IMR-90 (cell line): ENCODE measurements at regions not wholly inside any gene's neighbourhood (a gene's known extent, or its start where the extent isn't known, plus 50 kb on each side); places are given as distances from the start of the nearest gene placed in this dataset.

Experiments used
- ATAC-seq: fragments of 200-7000 bp; cut with Tn5 transposase; 2 replicates; pipeline ENCODE4 v1.9.1; 2020; ENCODE audit warnings: low read depth, mild to moderate bottlenecking, moderate library complexity
- BruUV-seq: library from RNA; stranded (reverse); fragments of 400-500 nt; replicated peaks from 2 replicates; lab custom pipeline; 2021; lab: Mats Ljungman, UMichigan
- CTCF ChIA-PET: fragments of 300-600 bp; formaldehyde crosslinking; extraction: SDS; loops from one replicate; lab custom pipeline; 2021; ENCODE audit warnings: antibody characterized with exemption; lab: Yijun Ruan, JAX
- POLR2A ChIA-PET: fragments of 300-600 bp; sonication (Branson Sonifier 250); formaldehyde crosslinking; loops from one replicate; lab custom pipeline; 2022; ENCODE audit warnings: antibody characterized with exemption; ENCODE audit not compliant: unreplicated experiment; lab: Charles Lee
- DNase-seq: peaks from one replicate; pipeline ENCODE4 v3.0.0; 2013
- H2AFZ ChIP-seq: replicated peaks from 2 replicates; pipeline ENCODE3; 2013; ENCODE audit warnings: low read length, mild to moderate bottlenecking; ENCODE audit not compliant: poor library complexity
- H2AK5ac ChIP-seq: 2 replicates; pipeline ENCODE4 v1.6.1; 2013; ENCODE audit warnings: low read depth, low read length, inconsistent platforms
- H2AK9ac ChIP-seq: replicated peaks from 2 replicates; pipeline ENCODE3; 2013; ENCODE audit warnings: mild to moderate bottlenecking, low read depth, low read length, moderate library complexity; ENCODE audit not compliant: poor library complexity
- H2BK120ac ChIP-seq: 2 replicates; pipeline ENCODE4 v1.6.1; 2013; ENCODE audit warnings: low read depth, low read length, inconsistent platforms
- H2BK15ac ChIP-seq: 3 replicates; pipeline ENCODE4 v1.6.1; 2013; ENCODE audit warnings: low read depth, low read length, inconsistent platforms
- H2BK20ac ChIP-seq: 2 replicates; pipeline ENCODE4 v1.6.1; 2013; ENCODE audit warnings: low read depth, mild to moderate bottlenecking, inconsistent platforms, low read length, moderate library complexity
- H2BK5ac ChIP-seq: 2 replicates; pipeline ENCODE4 v1.6.1; 2013; ENCODE audit warnings: mild to moderate bottlenecking, low read depth, low read length, inconsistent platforms; ENCODE audit not compliant: poor library complexity, severe bottlenecking
- H3K14ac ChIP-seq: replicated peaks from 2 replicates; pipeline ENCODE4 v1.6.1; 2013; ENCODE audit warnings: low read depth, low read length, inconsistent platforms
- H3K18ac ChIP-seq: 2 replicates; pipeline ENCODE4 v1.6.1; 2013; ENCODE audit warnings: low read depth, low read length, control low read depth
- H3K23ac ChIP-seq: 2 replicates; pipeline ENCODE4 v1.6.1; 2013; ENCODE audit warnings: low read depth, low read length, inconsistent platforms
- H3K27ac ChIP-seq: 2 replicates; pipeline ENCODE4 v1.5.1; 2013; ENCODE audit warnings: mild to moderate bottlenecking, control low read depth, low read length; ENCODE audit not compliant: insufficient read depth
- H3K27me3 ChIP-seq: 2 replicates; pipeline ENCODE4 v1.6.1; 2013; ENCODE audit warnings: low read length; ENCODE audit not compliant: control insufficient read depth, insufficient read depth
- H3K36me3 ChIP-seq: 2 replicates; pipeline ENCODE4 v1.6.1; 2013; ENCODE audit warnings: low read length, mixed read lengths; ENCODE audit not compliant: control insufficient read depth, insufficient read depth
- H3K4ac ChIP-seq: 2 replicates; pipeline ENCODE4 v1.6.1; 2013; ENCODE audit warnings: low read depth, low read length, inconsistent platforms
- H3K4me1 ChIP-seq: 2 replicates; pipeline ENCODE4 v1.6.1; 2013; ENCODE audit warnings: low read length, mixed read lengths; ENCODE audit not compliant: control insufficient read depth, insufficient read depth
- H3K4me2 ChIP-seq: 2 replicates; pipeline ENCODE4 v1.6.1; 2013; ENCODE audit warnings: low read depth, mild to moderate bottlenecking, control low read depth, low read length, moderate library complexity
- H3K4me3 ChIP-seq: 2 replicates; pipeline ENCODE4 v1.5.1; 2013; ENCODE audit warnings: low read depth, mild to moderate bottlenecking, control low read depth, low read length, moderate library complexity; ENCODE audit not compliant: insufficient read depth
- H3K56ac ChIP-seq: 2 replicates; pipeline ENCODE4 v1.6.1; 2013; ENCODE audit warnings: low read length, inconsistent platforms; ENCODE audit not compliant: insufficient read depth; ENCODE audit errors: extremely low read depth
- H3K79me1 ChIP-seq, 2 experiments: 2 replicates each; pipeline ENCODE4 v1.6.1; 2013; ENCODE audit warnings: low read length in 2 of 2, inconsistent platforms in 1 of 2, low read depth in 1 of 2
- H3K9ac ChIP-seq: 2 replicates; pipeline ENCODE4 v1.6.1; 2013; ENCODE audit warnings: low read depth, low read length, control low read depth
- H3K9me1 ChIP-seq: 2 replicates; pipeline ENCODE4 v1.6.1; 2013; ENCODE audit warnings: low read length, inconsistent platforms; ENCODE audit not compliant: insufficient read depth
- H3K9me3 ChIP-seq: 2 replicates; pipeline ENCODE4 v1.6.1; 2013; ENCODE audit warnings: low read length; ENCODE audit not compliant: control insufficient read depth, insufficient read depth
- H4K20me1 ChIP-seq: 2 replicates; pipeline ENCODE4 v1.6.1; 2013; ENCODE audit warnings: low read length, inconsistent platforms; ENCODE audit not compliant: insufficient read depth
- H4K5ac ChIP-seq: 2 replicates; pipeline ENCODE4 v1.6.1; 2013; ENCODE audit warnings: mild to moderate bottlenecking, low read depth, low read length, control low read depth
- H4K8ac ChIP-seq, 2 experiments: 2 replicates each; pipeline ENCODE4 v1.6.1; 2013; ENCODE audit warnings: low read depth in 2 of 2, low read length in 2 of 2, control low read depth in 1 of 2, inconsistent platforms in 1 of 2
- H4K91ac ChIP-seq: 2 replicates; pipeline ENCODE4 v1.6.1; 2013; ENCODE audit warnings: low read depth, low read length, inconsistent platforms; ENCODE audit not compliant: insufficient read depth
- BHLHE40 ChIP-seq: fragments of 150-350 bp; IDR thresholded peaks from 2 replicates; pipeline ENCODE4 v1.6.1; 2016; ENCODE audit warnings: mild to moderate bottlenecking, low read depth, low read length
- CEBPB ChIP-seq: IDR thresholded peaks from 2 replicates; pipeline ENCODE4 v1.6.1; 2012; ENCODE audit warnings: low read depth, low read length, improper control_type of control experiment
- CHD1 ChIP-seq: IDR thresholded peaks from 2 replicates; pipeline ENCODE4 v1.6.1; 2012; ENCODE audit warnings: low read depth, low read length, improper control_type of control experiment
- FOS ChIP-seq: fragments of 150-350 bp; IDR thresholded peaks from 2 replicates; pipeline ENCODE4 v1.6.1; 2016; ENCODE audit warnings: low read depth, low read length
- MAFK ChIP-seq: IDR thresholded peaks from 2 replicates; pipeline ENCODE4 v1.6.1; 2012; ENCODE audit warnings: low read depth, low read length, improper control_type of control experiment
- MAZ ChIP-seq: IDR thresholded peaks from 2 replicates; pipeline ENCODE4 v1.6.1; 2012; ENCODE audit warnings: low read depth, mild to moderate bottlenecking, low read length, improper control_type of control experiment, moderate library complexity, borderline replicate concordance
- MXI1 ChIP-seq: IDR thresholded peaks from 2 replicates; pipeline ENCODE4 v1.6.1; 2012; ENCODE audit warnings: low read depth, mild to moderate bottlenecking, low read length, moderate library complexity, borderline replicate concordance
- NFE2L2 ChIP-seq: fragments of 150-350 bp; IDR thresholded peaks from 2 replicates; pipeline ENCODE4 v1.6.1; 2016; ENCODE audit warnings: low read depth, mild to moderate bottlenecking, low read length
- POLR2A ChIP-seq: IDR thresholded peaks from 2 replicates; pipeline ENCODE4 v1.6.1; 2012; ENCODE audit warnings: mild to moderate bottlenecking, low read depth, low read length
- RAD21 ChIP-seq: IDR thresholded peaks from 2 replicates; pipeline ENCODE4 v1.6.1; 2012; ENCODE audit warnings: low read length, improper control_type of control experiment
- RCOR1 ChIP-seq: IDR thresholded peaks from 2 replicates; pipeline ENCODE4 v1.6.1; 2012; ENCODE audit warnings: mild to moderate bottlenecking, low read length, improper control_type of control experiment; ENCODE audit not compliant: insufficient replicate concordance
- RFX5 ChIP-seq: IDR thresholded peaks from 2 replicates; pipeline ENCODE4 v1.8.0; 2012; ENCODE audit warnings: low read depth, mild to moderate bottlenecking, low read length, moderate library complexity
- SMC3 ChIP-seq: fragments of 150-350 bp; IDR thresholded peaks from 2 replicates; pipeline ENCODE4 v1.6.1; 2016; ENCODE audit warnings: low read depth, mild to moderate bottlenecking, antibody characterized with exemption, low read length, moderate library complexity
- WGBS, 2 experiments: methylation state at CpG; one replicate each; pipeline versions ENCODE4 v1.1.5 to v1.1.7; 2013; ENCODE audit warnings: missing lambda C conversion rate in 2 of 2; ENCODE audit not compliant: insufficient read length in 1 of 2; ENCODE audit errors: extremely low coverage in 2 of 2; 5-methylcytosine and 5-hydroxymethylcytosine counted together
- dilution Hi-C: fragments of 300-500 bp; cut with HindIII; formaldehyde crosslinking; loops from one replicate; pipeline ENCODE4 v1.14.3; 2018; ENCODE audit warnings: low sequenced_read_pairs; ENCODE audit not compliant: unreplicated experiment
- in situ Hi-C: fragments of 300-500 bp; cut with MboI; formaldehyde crosslinking; loops from 3 replicates; pipeline ENCODE4 v1.14.3; 2019; ENCODE audit warnings: low sequenced_read_pairs, inconsistent platforms, mixed read lengths
- intact Hi-C: fragments of 100-400 bp; cut with micrococcal nuclease; formaldehyde crosslinking; loops from 2 replicates; pipeline ENCODE4 v1.10.0; 2022
- TF ChIP-seq, protein P1 (sequence below): fragments of 150-350 bp; IDR thresholded peaks from 2 replicates; pipeline ENCODE4 v1.6.1; 2016; ENCODE audit warnings: low read depth, mild to moderate bottlenecking, low read length, moderate library complexity, borderline replicate concordance
- TF ChIP-seq, protein P2 (sequence below): fragments of 150-350 bp; IDR thresholded peaks from 2 replicates; pipeline ENCODE4 v1.6.1; 2017; ENCODE audit warnings: mild to moderate bottlenecking, antibody characterized with exemption, low read length, low read depth
- TF ChIP-seq, protein P3 (sequence below): conservative IDR thresholded peaks from 2 replicates; pipeline ENCODE4 v1.5.1; 2012; ENCODE audit warnings: mild to moderate bottlenecking, low read depth, low read length, improper control_type of control experiment

DNA sequence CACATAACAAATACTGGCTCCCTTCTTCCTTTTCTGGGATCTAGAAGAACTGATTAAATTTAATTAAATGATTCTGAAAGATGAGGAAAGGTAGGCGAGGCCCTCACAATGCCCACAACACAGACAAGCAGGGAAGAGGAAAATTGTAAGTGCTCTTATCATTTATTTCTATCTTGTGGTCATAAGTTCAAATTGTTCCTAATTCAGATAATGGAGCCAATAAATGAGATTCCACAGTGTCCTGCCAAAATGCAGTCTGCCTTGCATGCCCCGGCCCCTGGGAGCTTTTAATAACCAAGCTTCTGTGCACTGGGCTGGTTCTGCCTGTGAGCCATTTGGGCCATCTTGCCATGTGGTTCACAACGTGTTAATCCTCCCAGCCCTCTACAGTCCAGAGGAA lies 97.0 kb downstream of the CMC2 start:
- no peaks in the 10 kb centered on the region for H4K20me1 ChIP-seq
- ATAC-seq = no peak

More for the DNA sequence above, 97.0 kb downstream of the CMC2 start:
- H3K79me1 ChIP-seq = no peaks in the 10 kb centered on the region
- peaks cover 4% of the 10 kb centered on the region; the same call in 1 of the 2 replicates for H3K9me3 ChIP-seq
- H3K4ac ChIP-seq = no peak overlapping the region
- H3K9ac ChIP-seq = no peak overlapping the region
- no peak overlapping the region for H4K5ac ChIP-seq
- H2BK120ac ChIP-seq = no peak overlapping the region
- H3K4me1 ChIP-seq = no peaks in the 10 kb centered on the region
- H2BK5ac ChIP-seq = no peak overlapping the region
- no peak overlapping the region for H3K23ac ChIP-seq
- intact Hi-C loops (no loop called here), dilution Hi-C loops (no loop called here), in situ Hi-C loops (no loop called here)
- H2AK5ac ChIP-seq = no peak overlapping the region
- H4K8ac ChIP-seq = no peak overlapping the region
- H2BK20ac ChIP-seq = no peak overlapping the region
- TF ChIP-seq BHLHE40 (no peak), RAD21 (no peak), CEBPB (no peak), RCOR1 (no peak), CHD1 (no peak), RFX5 (no peak), MAFK (no peak), SMC3 (no peak), FOS (no peak), MAZ (no peak), NFE2L2 (no peak), MXI1 (no peak), POLR2A (no peak)
- TF ChIP-seq, protein P1, sequence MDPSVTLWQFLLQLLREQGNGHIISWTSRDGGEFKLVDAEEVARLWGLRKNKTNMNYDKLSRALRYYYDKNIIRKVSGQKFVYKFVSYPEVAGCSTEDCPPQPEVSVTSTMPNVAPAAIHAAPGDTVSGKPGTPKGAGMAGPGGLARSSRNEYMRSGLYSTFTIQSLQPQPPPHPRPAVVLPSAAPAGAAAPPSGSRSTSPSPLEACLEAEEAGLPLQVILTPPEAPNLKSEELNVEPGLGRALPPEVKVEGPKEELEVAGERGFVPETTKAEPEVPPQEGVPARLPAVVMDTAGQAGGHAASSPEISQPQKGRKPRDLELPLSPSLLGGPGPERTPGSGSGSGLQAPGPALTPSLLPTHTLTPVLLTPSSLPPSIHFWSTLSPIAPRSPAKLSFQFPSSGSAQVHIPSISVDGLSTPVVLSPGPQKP = no peak
- TF ChIP-seq, protein P2, sequence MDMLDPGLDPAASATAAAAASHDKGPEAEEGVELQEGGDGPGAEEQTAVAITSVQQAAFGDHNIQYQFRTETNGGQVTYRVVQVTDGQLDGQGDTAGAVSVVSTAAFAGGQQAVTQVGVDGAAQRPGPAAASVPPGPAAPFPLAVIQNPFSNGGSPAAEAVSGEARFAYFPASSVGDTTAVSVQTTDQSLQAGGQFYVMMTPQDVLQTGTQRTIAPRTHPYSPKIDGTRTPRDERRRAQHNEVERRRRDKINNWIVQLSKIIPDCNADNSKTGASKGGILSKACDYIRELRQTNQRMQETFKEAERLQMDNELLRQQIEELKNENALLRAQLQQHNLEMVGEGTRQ = no peak
- TF ChIP-seq, protein P3, sequence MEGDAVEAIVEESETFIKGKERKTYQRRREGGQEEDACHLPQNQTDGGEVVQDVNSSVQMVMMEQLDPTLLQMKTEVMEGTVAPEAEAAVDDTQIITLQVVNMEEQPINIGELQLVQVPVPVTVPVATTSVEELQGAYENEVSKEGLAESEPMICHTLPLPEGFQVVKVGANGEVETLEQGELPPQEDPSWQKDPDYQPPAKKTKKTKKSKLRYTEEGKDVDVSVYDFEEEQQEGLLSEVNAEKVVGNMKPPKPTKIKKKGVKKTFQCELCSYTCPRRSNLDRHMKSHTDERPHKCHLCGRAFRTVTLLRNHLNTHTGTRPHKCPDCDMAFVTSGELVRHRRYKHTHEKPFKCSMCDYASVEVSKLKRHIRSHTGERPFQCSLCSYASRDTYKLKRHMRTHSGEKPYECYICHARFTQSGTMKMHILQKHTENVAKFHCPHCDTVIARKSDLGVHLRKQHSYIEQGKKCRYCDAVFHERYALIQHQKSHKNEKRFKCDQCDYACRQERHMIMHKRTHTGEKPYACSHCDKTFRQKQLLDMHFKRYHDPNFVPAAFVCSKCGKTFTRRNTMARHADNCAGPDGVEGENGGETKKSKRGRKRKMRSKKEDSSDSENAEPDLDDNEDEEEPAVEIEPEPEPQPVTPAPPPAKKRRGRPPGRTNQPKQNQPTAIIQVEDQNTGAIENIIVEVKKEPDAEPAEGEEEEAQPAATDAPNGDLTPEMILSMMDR = no peak
- CTCF ChIA-PET = no interaction called here
- no peaks in the 10 kb centered on the region for H3K9me1 ChIP-seq
- no peak overlapping the region for H3K14ac ChIP-seq
- 0 out of 2 replicates have a peak, but pooled peaks cover 2% of the 10 kb centered on the region for H3K27me3 ChIP-seq
- no peak for DNase-seq
- no peaks in the 10 kb centered on the region for H3K36me3 ChIP-seq
- no peak overlapping the region for H2AK9ac ChIP-seq
- no TSS peak for BruUV-seq
- H2BK15ac ChIP-seq = no peak overlapping the region
- H3K56ac ChIP-seq = no peak overlapping the region
- no peak overlapping the region for H4K91ac ChIP-seq
- H3K4me3 ChIP-seq = no peak overlapping the region
- POLR2A ChIA-PET = no interaction called here
- H3K27ac ChIP-seq = no peak overlapping the region
- no peak overlapping the region for H2AFZ ChIP-seq
- no peak overlapping the region for H3K18ac ChIP-seq
- H3K4me2 ChIP-seq = no peak overlapping the region
- 24% methylated on average over 2 of the region's 3 CpGs; no CpG with 5 or more reads in 1 of the 2 experiments for WGBS, 2 experiments
